ENCODE measurements at regions not wholly inside any gene's neighbourhood (a gene's known extent, or its start where the extent isn't known, plus 50 kb on each side); places are given as distances from the start of the nearest gene placed in this dataset.
"Not testable (repeated sequence)": the region's sequence is repeated elsewhere in the genome, so short reads cannot be mapped to it uniquely, and the experiment has no call there.

- not testable (repeated sequence) for TF ChIP-seq CTCF, POLR2A (IDR thresholded peaks at IDR 0.05)
Observed at GRCh38 chr6:11372186-11372790, 139.8 kb upstream of the NEDD9 start.

Measured in Peyer's patch (tissue), 4 donors.